Astrocyte (in vitro differentiated cells and primary cell): ENCODE measurements at regions not wholly inside any gene's neighbourhood (a gene's known extent, or its start where the extent isn't known, plus 50 kb on each side); places are given as distances from the start of the nearest gene placed in this dataset.

Experiments used
- DNase-seq: peaks from one replicate; pipeline ENCODE4 v3.0.0-alpha.2; 2010; ENCODE audit warnings: low read depth
- FAIRE-seq: peaks from 2 replicates; lab custom pipeline; 2011; peaks lifted over from hg19 to GRCh38; lab: Jason Lieb, UNC
- H2AFZ ChIP-seq: 2 replicates; pipeline ENCODE4 v1.6.0; 2012; ENCODE audit warnings: low read depth, low read length, inconsistent platforms
- H3K27ac ChIP-seq: 2 replicates; pipeline ENCODE4 v1.5.1; 2011; ENCODE audit warnings: low read depth, low read length, inconsistent platforms
- H3K27me3 ChIP-seq: 2 replicates; pipeline ENCODE4 v1.6.0; 2011; ENCODE audit warnings: low read length, inconsistent platforms; ENCODE audit not compliant: insufficient read depth
- H3K36me3 ChIP-seq: 2 replicates; pipeline ENCODE4 v1.5.1; 2011; ENCODE audit warnings: low read length, inconsistent platforms; ENCODE audit not compliant: insufficient read depth
- H3K4me1 ChIP-seq: 2 replicates; pipeline ENCODE4 v1.5.1; 2011; ENCODE audit warnings: low read length, inconsistent platforms; ENCODE audit not compliant: insufficient read depth
- H3K4me2 ChIP-seq: 2 replicates; pipeline ENCODE4 v1.6.0; 2012; ENCODE audit warnings: low read length, inconsistent platforms
- H3K4me3 ChIP-seq: 2 replicates; pipeline ENCODE4 v1.5.1; 2011; ENCODE audit warnings: low read depth, mild to moderate bottlenecking, low read length, inconsistent platforms; ENCODE audit not compliant: insufficient read depth
- H3K79me2 ChIP-seq: 2 replicates; pipeline ENCODE4 v1.6.0; 2012; ENCODE audit warnings: mild to moderate bottlenecking, low read length, inconsistent platforms; ENCODE audit not compliant: insufficient read depth
- H3K9ac ChIP-seq: 2 replicates; pipeline ENCODE4 v1.6.0; 2012; ENCODE audit warnings: mild to moderate bottlenecking, low read length, inconsistent platforms
- H3K9me3 ChIP-seq: 2 replicates; pipeline ENCODE4 v1.5.1; 2012; ENCODE audit warnings: low read depth, mild to moderate bottlenecking, low read length, inconsistent platforms; ENCODE audit not compliant: insufficient read depth
- H4K20me1 ChIP-seq: 2 replicates; pipeline ENCODE4 v1.6.0; 2012; ENCODE audit warnings: low read length, inconsistent platforms; ENCODE audit not compliant: insufficient read depth
- H3K27ac Mint-ChIP-seq: one replicate; pipeline ENCODE4 v1.8.0; 2021; ENCODE audit warnings: mild to moderate bottlenecking, mixed read lengths; ENCODE audit not compliant: unreplicated experiment
- H3K27me3 Mint-ChIP-seq: one replicate; pipeline ENCODE4 v1.8.0; 2021; ENCODE audit warnings: low read depth, mixed read lengths; ENCODE audit not compliant: unreplicated experiment
- H3K36me3 Mint-ChIP-seq: one replicate; pipeline ENCODE4 v1.8.0; 2021; ENCODE audit warnings: low read depth, mixed read lengths; ENCODE audit not compliant: unreplicated experiment
- H3K4me1 Mint-ChIP-seq: one replicate; pipeline ENCODE4 v1.8.0; 2021; ENCODE audit warnings: low read depth, mixed read lengths; ENCODE audit not compliant: unreplicated experiment
- H3K4me3 Mint-ChIP-seq: one replicate; pipeline ENCODE4 v1.8.0; 2021; ENCODE audit warnings: mild to moderate bottlenecking, moderate library complexity, mixed read lengths; ENCODE audit not compliant: unreplicated experiment
- H3K9me3 Mint-ChIP-seq: one replicate; pipeline ENCODE4 v1.8.0; 2021; ENCODE audit warnings: mild to moderate bottlenecking, mixed read lengths; ENCODE audit not compliant: unreplicated experiment
- EZH2 ChIP-seq: IDR thresholded peaks from 2 replicates; pipeline ENCODE4 v1.6.1; 2012; ENCODE audit warnings: mild to moderate bottlenecking, low read length, inconsistent platforms; ENCODE audit not compliant: insufficient read depth
- TF ChIP-seq, protein P1 (sequence below): IDR thresholded peaks from 2 replicates; pipeline ENCODE4 v1.5.1; 2011; ENCODE audit warnings: low read depth, mild to moderate bottlenecking, inconsistent platforms, low read length, moderate library complexity; ENCODE audit not compliant: insufficient read depth

DNA sequence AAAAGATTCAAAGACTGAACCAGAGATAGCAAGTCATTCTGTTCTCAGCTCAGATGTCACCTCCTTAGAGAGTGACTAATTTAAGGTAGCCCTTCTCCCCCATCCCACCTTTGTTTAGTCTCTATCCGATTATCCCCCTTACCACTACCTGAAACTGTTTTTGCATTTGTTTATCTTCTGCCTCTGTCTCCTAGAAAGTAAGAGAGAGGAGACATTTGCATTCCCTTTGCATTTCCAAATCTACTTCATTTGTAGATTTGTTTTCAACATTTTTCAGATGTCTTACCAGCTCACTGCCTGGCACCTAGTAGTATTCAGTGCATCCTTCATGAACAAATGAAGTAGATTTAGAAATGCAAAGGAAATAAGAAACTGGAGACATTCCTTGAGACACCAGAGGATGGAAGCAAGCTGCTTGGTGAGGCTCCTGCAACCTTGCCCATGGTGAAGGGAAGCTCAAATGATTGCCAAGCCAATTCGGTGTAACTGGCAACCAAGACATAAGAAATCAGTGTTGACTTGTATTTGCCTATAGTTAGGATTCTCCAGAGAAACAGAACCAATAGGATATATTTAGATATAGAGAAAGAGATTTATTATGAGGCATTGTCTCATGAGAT lies 385.7 kb downstream of the STK39 start:
- Histone ChIP-seq H3K4me1 (peaks cover 7% of the 10 kb centered on the region), H3K9ac (no peak overlapping the region), H3K4me3 (no peak overlapping the region), H3K27ac (no peak overlapping the region), H3K36me3 (no peaks in the 10 kb centered on the region), H2AFZ (no peak overlapping the region), H3K79me2 (no peaks in the 10 kb centered on the region), H3K4me2 (no peak overlapping the region), H3K9me3 (no peaks in the 10 kb centered on the region), H3K27me3 (no peaks in the 10 kb centered on the region), H4K20me1 (no peaks in the 10 kb centered on the region)
- no peaks in the 10 kb centered on the region for H3K36me3 Mint-ChIP-seq
- DNase-seq (no peak), FAIRE-seq (no peak)
- no peaks in the 10 kb centered on the region for H3K9me3 Mint-ChIP-seq
- H3K27me3 Mint-ChIP-seq: no peaks in the 10 kb centered on the region
- no peak overlapping the region for H3K27ac Mint-ChIP-seq
- peaks cover 27% of the 10 kb centered on the region for H3K4me1 Mint-ChIP-seq
- TF ChIP-seq EZH2: no peak
- TF ChIP-seq, protein P1, sequence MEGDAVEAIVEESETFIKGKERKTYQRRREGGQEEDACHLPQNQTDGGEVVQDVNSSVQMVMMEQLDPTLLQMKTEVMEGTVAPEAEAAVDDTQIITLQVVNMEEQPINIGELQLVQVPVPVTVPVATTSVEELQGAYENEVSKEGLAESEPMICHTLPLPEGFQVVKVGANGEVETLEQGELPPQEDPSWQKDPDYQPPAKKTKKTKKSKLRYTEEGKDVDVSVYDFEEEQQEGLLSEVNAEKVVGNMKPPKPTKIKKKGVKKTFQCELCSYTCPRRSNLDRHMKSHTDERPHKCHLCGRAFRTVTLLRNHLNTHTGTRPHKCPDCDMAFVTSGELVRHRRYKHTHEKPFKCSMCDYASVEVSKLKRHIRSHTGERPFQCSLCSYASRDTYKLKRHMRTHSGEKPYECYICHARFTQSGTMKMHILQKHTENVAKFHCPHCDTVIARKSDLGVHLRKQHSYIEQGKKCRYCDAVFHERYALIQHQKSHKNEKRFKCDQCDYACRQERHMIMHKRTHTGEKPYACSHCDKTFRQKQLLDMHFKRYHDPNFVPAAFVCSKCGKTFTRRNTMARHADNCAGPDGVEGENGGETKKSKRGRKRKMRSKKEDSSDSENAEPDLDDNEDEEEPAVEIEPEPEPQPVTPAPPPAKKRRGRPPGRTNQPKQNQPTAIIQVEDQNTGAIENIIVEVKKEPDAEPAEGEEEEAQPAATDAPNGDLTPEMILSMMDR: no peak
- H3K4me3 Mint-ChIP-seq: no peak overlapping the region

DNA sequence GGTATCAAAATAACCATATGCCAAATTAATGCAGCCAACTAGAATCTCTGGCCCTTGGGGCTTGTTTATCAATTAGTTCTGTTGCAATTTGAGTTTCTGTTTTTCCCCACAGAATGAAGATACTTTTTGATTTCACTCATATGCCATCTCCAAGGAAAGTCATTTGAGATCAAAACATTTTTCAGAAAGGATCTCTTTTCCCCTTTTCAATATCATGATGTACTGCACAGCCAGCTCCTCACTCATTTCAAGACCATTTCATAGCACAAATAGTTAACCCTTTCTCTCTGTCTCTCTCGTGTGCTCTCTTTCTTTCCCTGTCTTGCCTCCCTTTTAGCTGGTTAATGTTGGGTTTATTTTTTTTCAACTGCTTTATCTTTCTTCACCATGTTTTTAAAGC lies 387.3 kb downstream of the STK39 start:
- no peak overlapping the region for H3K4me3 Mint-ChIP-seq
- FAIRE-seq (no peak), DNase-seq (no peak)
- no peaks in the 10 kb centered on the region for H3K27me3 Mint-ChIP-seq
- no peak overlapping the region for H3K9ac ChIP-seq
- no peak overlapping the region for H3K4me3 ChIP-seq
- no peaks in the 10 kb centered on the region for H3K36me3 ChIP-seq
- H3K4me1 Mint-ChIP-seq: peaks cover 28% of the 10 kb centered on the region
- H3K27me3 ChIP-seq: no peaks in the 10 kb centered on the region
- no peaks in the 10 kb centered on the region for H3K36me3 Mint-ChIP-seq
- no peak overlapping the region for H3K4me2 ChIP-seq
- H3K9me3 ChIP-seq: no peaks in the 10 kb centered on the region
- TF ChIP-seq EZH2: no peak
- TF ChIP-seq, protein P1: no peak
- H3K79me2 ChIP-seq: no peaks in the 10 kb centered on the region
- peaks cover 7% of the 10 kb centered on the region for H3K4me1 ChIP-seq
- H3K27ac Mint-ChIP-seq: no peak overlapping the region
- no peaks in the 10 kb centered on the region for H3K9me3 Mint-ChIP-seq
- no peak overlapping the region for H3K27ac ChIP-seq
- H4K20me1 ChIP-seq: no peaks in the 10 kb centered on the region
- H2AFZ ChIP-seq: no peak overlapping the region

DNA sequence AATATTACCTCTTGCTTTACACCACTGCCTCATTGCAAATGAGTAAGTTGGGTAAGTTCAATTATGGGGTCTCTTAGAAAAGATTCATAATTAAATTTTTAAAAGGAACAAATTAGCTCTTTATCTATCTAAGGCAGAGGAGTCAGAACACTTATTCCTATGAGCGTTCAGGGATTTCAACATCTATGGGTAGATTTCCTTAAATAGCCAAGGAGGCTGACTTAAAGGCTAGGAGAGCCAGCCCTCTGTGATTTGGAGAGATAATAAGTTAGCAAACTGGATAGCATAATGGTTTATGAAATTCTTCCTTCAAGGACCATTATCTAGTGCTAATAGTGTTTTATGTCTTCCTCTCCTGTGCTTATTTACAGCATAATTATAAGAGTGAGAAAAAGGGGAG lies 387.7 kb downstream of the STK39 start:
- Mint-ChIP-seq H3K9me3 (no peaks in the 10 kb centered on the region), H3K4me3 (no peak overlapping the region), H3K36me3 (no peaks in the 10 kb centered on the region), H3K27me3 (no peaks in the 10 kb centered on the region), H3K4me1 (peaks cover 28% of the 10 kb centered on the region), H3K27ac (no peak overlapping the region)
- no peak overlapping the region for H2AFZ ChIP-seq
- H3K9ac ChIP-seq: no peak overlapping the region
- DNase-seq (no peak), FAIRE-seq (no peak)
- H4K20me1 ChIP-seq: no peaks in the 10 kb centered on the region
- TF ChIP-seq, protein P1: no peak
- TF ChIP-seq EZH2: no peak
- no peak overlapping the region for H3K4me3 ChIP-seq
- H3K27me3 ChIP-seq: no peaks in the 10 kb centered on the region
- H3K4me1 ChIP-seq: peaks cover 7% of the 10 kb centered on the region
- no peak overlapping the region for H3K27ac ChIP-seq
- no peak overlapping the region for H3K4me2 ChIP-seq
- no peaks in the 10 kb centered on the region for H3K36me3 ChIP-seq
- H3K9me3 ChIP-seq: no peaks in the 10 kb centered on the region
- H3K79me2 ChIP-seq: no peaks in the 10 kb centered on the region
